CD4-positive, alpha-beta T cell (primary cell): ENCODE measurements at regions not wholly inside any gene's neighbourhood (a gene's known extent, or its start where the extent isn't known, plus 50 kb on each side); places are given as distances from the start of the nearest gene placed in this dataset.

Source experiments
- ATAC-seq: fragments of 200-7000 bp; cut with Tn5 transposase; one replicate; pipeline ENCODE4 v1.10.0; 2022; ENCODE audit warnings: mild to moderate bottlenecking; ENCODE audit not compliant: poor library complexity
- CTCF ChIA-PET: fragments of 350-600 bp; sonication (Branson Sonifier 250); formaldehyde crosslinking; loops from one replicate; lab custom pipeline; 2021; ENCODE audit warnings: antibody characterized with exemption, inconsistent platforms; lab: Charles Lee
- POLR2A ChIA-PET: fragments of 350-600 bp; sonication (Branson Sonifier 250); formaldehyde crosslinking; loops from one replicate; lab custom pipeline; 2021; ENCODE audit warnings: antibody characterized with exemption, inconsistent platforms; lab: Charles Lee
- DNase-seq, 14 experiments: peaks; one replicate each; pipeline ENCODE4 v3.0.0-alpha.2; 2013 to 2020; ENCODE audit warnings: mixed read lengths in 2 of 14
- H3K27ac ChIP-seq, 2 donors: one replicate each; pipeline versions ENCODE4 v1.5.1 to v1.7.0; 2013; ENCODE audit warnings: low read length in 2 of 2, low read depth in 1 of 2, mild to moderate bottlenecking in 1 of 2
- H3K27me3 ChIP-seq, 2 experiments: 1 replicate in 1 of 2; 2 replicates in 1 of 2; pipeline versions ENCODE4 v1.6.1 to v1.7.0; 2013; ENCODE audit warnings: low read length in 2 of 2, control low read depth in 1 of 2, mild to moderate bottlenecking in 1 of 2, moderate library complexity in 1 of 2; ENCODE audit not compliant: insufficient read depth in 2 of 2, control insufficient read depth in 1 of 2
- H3K36me3 ChIP-seq: one replicate; pipeline ENCODE4 v1.6.1; 2013; ENCODE audit warnings: low read length, control low read depth; ENCODE audit not compliant: insufficient read depth
- H3K4me1 ChIP-seq: one replicate; pipeline ENCODE4 v1.6.1; 2013; ENCODE audit warnings: low read length, control low read depth; ENCODE audit not compliant: insufficient read depth
- H3K4me3 ChIP-seq: one replicate; pipeline ENCODE4 v1.5.1; 2013; ENCODE audit warnings: mild to moderate bottlenecking, low read length, moderate library complexity
- H3K9me3 ChIP-seq, 2 experiments: 1 replicate in 1 of 2; 2 replicates in 1 of 2; pipeline versions ENCODE4 v1.6.1 to v1.7.0; 2013; ENCODE audit warnings: low read length in 2 of 2, mild to moderate bottlenecking in 2 of 2, control low read depth in 1 of 2, moderate library complexity in 1 of 2; ENCODE audit not compliant: control insufficient read depth in 1 of 2, insufficient read depth in 1 of 2
- H3K27ac Mint-ChIP-seq: one replicate; pipeline ENCODE4 v1.8.0; 2020; ENCODE audit warnings: mixed read lengths
- H3K27me3 Mint-ChIP-seq: one replicate; pipeline ENCODE4 v1.8.0; 2021; ENCODE audit warnings: mixed read lengths
- H3K36me3 Mint-ChIP-seq: one replicate; pipeline ENCODE4 v1.8.0; 2021; ENCODE audit warnings: low read depth, mixed read lengths
- H3K4me1 Mint-ChIP-seq: one replicate; pipeline ENCODE4 v1.8.0; 2021; ENCODE audit warnings: low read depth, mixed read lengths
- H3K4me3 Mint-ChIP-seq: one replicate; pipeline ENCODE4 v1.8.0; 2020; ENCODE audit warnings: mild to moderate bottlenecking, mixed read lengths
- H3K9me3 Mint-ChIP-seq: one replicate; pipeline ENCODE4 v1.8.0; 2020; ENCODE audit warnings: mixed read lengths
- CTCF ChIP-seq: fragments of 200-600 bp; IDR thresholded peaks from one replicate; pipeline ENCODE4 v1.8.0; 2022; ENCODE audit warnings: antibody characterized with exemption, mild to moderate bottlenecking
- intact Hi-C, 2 experiments: fragments of 100-400 bp; cut with DNase I in 1 of 2; cut with micrococcal nuclease in 1 of 2; formaldehyde crosslinking; loops; one replicate each; pipeline versions ENCODE4 v1.15.1 to v1.9.0; 2023 to 2025; cut with DNase I, micrococcal nuclease

GRCh38 chr4:140260227-140260626 is 106.2 kb upstream of the MAML3 start:
- Histone ChIP-seq H3K4me3 (no peak overlapping the region), H3K27me3 (peaks cover 0 to 6% of the 10 kb centered on the region in 2 experiments), H3K4me1 (no peaks in the 10 kb centered on the region), H3K36me3 (no peaks in the 10 kb centered on the region), H3K27ac (no peak overlapping the region), H3K9me3 (no peaks in the 10 kb centered on the region)
- ChIA-PET CTCF (no interaction called here), POLR2A (no interaction called here)
- ATAC-seq (no peak), DNase-seq (no peak)
- no peak overlapping the region for H3K4me3 Mint-ChIP-seq
- no peak for TF ChIP-seq CTCF
- H3K9me3 Mint-ChIP-seq: no peaks in the 10 kb centered on the region
- no peaks in the 10 kb centered on the region for H3K36me3 Mint-ChIP-seq
- no peak overlapping the region for H3K27ac Mint-ChIP-seq
- no peaks in the 10 kb centered on the region for H3K4me1 Mint-ChIP-seq
- intact Hi-C loops: no loop called here
- H3K27me3 Mint-ChIP-seq: no peaks in the 10 kb centered on the region

DNA sequence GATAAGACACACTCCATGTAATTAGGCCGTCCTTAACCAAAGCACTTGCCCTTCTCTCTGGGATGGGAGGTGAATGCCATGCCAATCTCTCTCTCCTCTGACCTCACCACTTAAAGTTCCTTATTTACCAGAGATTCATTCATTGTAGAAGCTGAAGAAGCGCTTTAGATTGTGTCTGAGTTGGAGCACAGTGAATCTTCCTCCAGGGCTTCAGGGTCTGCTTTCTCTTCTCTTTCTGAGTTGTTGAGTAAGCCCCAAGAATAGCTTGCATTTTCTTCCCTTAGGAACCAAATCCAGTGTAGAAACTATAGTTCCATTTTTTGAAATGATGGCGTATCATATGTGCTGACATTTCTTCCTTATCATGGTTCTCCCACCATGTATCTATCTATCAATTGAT is 104.5 kb upstream of the MAML3 start:
- POLR2A ChIA-PET: no interaction called here
- Mint-ChIP-seq H3K4me3 (no peak overlapping the region), H3K27ac (no peak overlapping the region), H3K4me1 (peaks cover 4% of the 10 kb centered on the region), H3K36me3 (no peaks in the 10 kb centered on the region), H3K9me3 (no peaks in the 10 kb centered on the region), H3K27me3 (peaks cover 11% of the 10 kb centered on the region)
- ATAC-seq (no peak), DNase-seq (no peak)
- CTCF ChIA-PET: interaction anchor here (2.2 kb wide), 1 partner anchor 246 kb away, joined by 9 read pairs; no protein-coding TSS in a partner anchor
- no peak overlapping the region for H3K4me3 ChIP-seq
- TF ChIP-seq CTCF: no peak
- H3K9me3 ChIP-seq: no peaks in the 10 kb centered on the region
- intact Hi-C loops: no loop called here
- H3K27ac ChIP-seq: no peak overlapping the region
- H3K27me3 ChIP-seq: peaks cover 6 to 7% of the 10 kb centered on the region in 2 experiments
- H3K4me1 ChIP-seq: no peaks in the 10 kb centered on the region
- H3K36me3 ChIP-seq: no peaks in the 10 kb centered on the region

DNA sequence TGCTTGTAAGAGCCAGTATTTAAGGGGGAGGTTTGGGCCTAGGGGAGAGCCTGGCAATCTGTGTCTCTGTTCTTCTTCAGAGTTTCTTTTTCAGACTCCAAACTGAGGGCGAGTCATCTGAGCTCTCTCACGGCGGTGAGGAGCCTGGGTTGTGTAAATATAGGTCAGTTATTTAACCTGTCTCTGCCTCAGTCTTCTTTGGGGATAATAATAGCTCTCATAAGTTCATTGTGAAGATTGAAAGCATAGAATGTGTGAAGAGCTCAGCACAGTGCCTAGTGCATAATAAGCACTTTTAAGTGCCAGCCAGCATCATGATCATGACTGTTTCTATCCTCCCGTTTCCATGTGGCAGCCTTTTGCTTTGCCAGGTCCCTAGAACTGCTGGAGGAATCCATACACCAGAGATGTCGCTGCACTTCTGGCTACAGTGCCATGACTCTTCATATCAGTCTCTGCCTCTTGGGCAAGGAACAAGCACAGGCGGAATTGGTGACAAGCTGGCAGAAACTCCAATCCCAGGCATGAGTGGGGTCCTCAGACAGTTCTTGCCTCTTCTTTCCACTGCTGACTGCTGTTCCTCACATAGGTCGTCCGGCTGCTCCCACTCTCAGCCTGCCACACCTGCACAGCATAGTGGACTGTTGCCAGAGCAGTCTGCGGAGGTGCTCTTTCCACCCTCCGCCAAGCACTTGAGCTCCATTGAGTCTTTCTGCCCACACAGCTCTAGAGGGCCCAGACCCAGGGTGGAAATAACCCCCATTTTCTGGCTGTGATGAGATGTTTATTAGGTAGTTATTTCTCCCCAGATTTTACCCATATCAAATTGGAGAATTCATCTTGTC is 103.7 kb upstream of the MAML3 start:
- Mint-ChIP-seq H3K27me3 (peaks cover 13% of the 10 kb centered on the region), H3K4me1 (peaks cover 8% of the 10 kb centered on the region), H3K27ac (no peak overlapping the region), H3K36me3 (no peaks in the 10 kb centered on the region), H3K4me3 (no peak overlapping the region), H3K9me3 (no peaks in the 10 kb centered on the region)
- Histone ChIP-seq H3K4me1 (peaks cover under 1% of the 10 kb centered on the region), H3K27me3 (peaks cover 6 to 9% of the 10 kb centered on the region in 2 experiments), H3K36me3 (no peaks in the 10 kb centered on the region), H3K27ac (no peak overlapping the region), H3K4me3 (no peak overlapping the region), H3K9me3 (no peaks in the 10 kb centered on the region)
- ChIA-PET CTCF (interaction anchor here (2.2 kb wide), 1 partner anchor 245 kb away, joined by 9 read pairs; no protein-coding TSS in a partner anchor), POLR2A (no interaction called here)
- ATAC-seq: no peak
- TF ChIP-seq CTCF: no peak
- no peak for DNase-seq
- intact Hi-C loops: no loop called here
